ENCODE measurements at regions not wholly inside any gene's neighbourhood (a gene's known extent, or its start where the extent isn't known, plus 50 kb on each side); places are given as distances from the start of the nearest gene placed in this dataset.

DNA sequence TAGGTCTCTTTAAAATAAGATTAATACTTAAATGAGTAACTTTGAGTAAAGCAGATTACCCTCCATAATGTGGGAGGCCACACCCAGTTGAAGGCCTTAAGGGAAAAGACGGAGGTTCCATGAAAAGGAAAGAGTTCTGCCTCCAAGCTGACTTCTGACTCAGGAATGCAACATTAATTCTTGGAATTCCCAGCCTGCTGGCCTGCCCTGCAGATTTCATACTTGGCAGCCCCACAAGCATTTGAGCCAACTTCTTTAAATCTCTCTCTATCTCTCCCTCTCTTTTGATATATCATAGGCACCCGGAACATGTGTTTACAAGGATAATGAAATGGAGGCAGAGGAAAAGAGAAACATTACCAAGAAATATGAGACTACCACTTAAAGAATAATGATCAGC is 902.3 kb upstream of the MIR17HG start:
- TF ChIP-seq ZNF274 (IDR thresholded peaks at IDR 0.05; ENCODE audit: low read depth, low read length) (no peak), YY1 (IDR thresholded peaks at IDR 0.05; ENCODE audit: insufficient read depth, insufficient read length) (no peak)
